IMR-90 (cell line): ENCODE measurements at regions not wholly inside any gene's neighbourhood (a gene's known extent, or its start where the extent isn't known, plus 50 kb on each side); places are given as distances from the start of the nearest gene placed in this dataset.

Source experiments
- ATAC-seq: fragments of 200-7000 bp; cut with Tn5 transposase; 2 replicates; pipeline ENCODE4 v1.9.1; 2020; ENCODE audit warnings: low read depth, mild to moderate bottlenecking, moderate library complexity
- BruUV-seq: library from RNA; stranded (reverse); fragments of 400-500 nt; replicated peaks from 2 replicates; lab custom pipeline; 2021; lab: Mats Ljungman, UMichigan
- CTCF ChIA-PET: fragments of 300-600 bp; formaldehyde crosslinking; extraction: SDS; loops from one replicate; lab custom pipeline; 2021; ENCODE audit warnings: antibody characterized with exemption; lab: Yijun Ruan, JAX
- POLR2A ChIA-PET: fragments of 300-600 bp; sonication (Branson Sonifier 250); formaldehyde crosslinking; loops from one replicate; lab custom pipeline; 2022; ENCODE audit warnings: antibody characterized with exemption; ENCODE audit not compliant: unreplicated experiment; lab: Charles Lee
- DNase-seq: peaks from one replicate; pipeline ENCODE4 v3.0.0; 2013
- H2AFZ ChIP-seq: replicated peaks from 2 replicates; pipeline ENCODE3; 2013; ENCODE audit warnings: low read length, mild to moderate bottlenecking; ENCODE audit not compliant: poor library complexity
- H2AK5ac ChIP-seq: 2 replicates; pipeline ENCODE4 v1.6.1; 2013; ENCODE audit warnings: low read depth, low read length, inconsistent platforms
- H2AK9ac ChIP-seq: replicated peaks from 2 replicates; pipeline ENCODE3; 2013; ENCODE audit warnings: mild to moderate bottlenecking, low read depth, low read length, moderate library complexity; ENCODE audit not compliant: poor library complexity
- H2BK120ac ChIP-seq: 2 replicates; pipeline ENCODE4 v1.6.1; 2013; ENCODE audit warnings: low read depth, low read length, inconsistent platforms
- H2BK15ac ChIP-seq: 3 replicates; pipeline ENCODE4 v1.6.1; 2013; ENCODE audit warnings: low read depth, low read length, inconsistent platforms
- H2BK20ac ChIP-seq: 2 replicates; pipeline ENCODE4 v1.6.1; 2013; ENCODE audit warnings: low read depth, mild to moderate bottlenecking, inconsistent platforms, low read length, moderate library complexity
- H2BK5ac ChIP-seq: 2 replicates; pipeline ENCODE4 v1.6.1; 2013; ENCODE audit warnings: mild to moderate bottlenecking, low read depth, low read length, inconsistent platforms; ENCODE audit not compliant: poor library complexity, severe bottlenecking
- H3K14ac ChIP-seq: replicated peaks from 2 replicates; pipeline ENCODE4 v1.6.1; 2013; ENCODE audit warnings: low read depth, low read length, inconsistent platforms
- H3K18ac ChIP-seq: 2 replicates; pipeline ENCODE4 v1.6.1; 2013; ENCODE audit warnings: low read depth, low read length, control low read depth
- H3K23ac ChIP-seq: 2 replicates; pipeline ENCODE4 v1.6.1; 2013; ENCODE audit warnings: low read depth, low read length, inconsistent platforms
- H3K27ac ChIP-seq: 2 replicates; pipeline ENCODE4 v1.5.1; 2013; ENCODE audit warnings: mild to moderate bottlenecking, control low read depth, low read length; ENCODE audit not compliant: insufficient read depth
- H3K27me3 ChIP-seq: 2 replicates; pipeline ENCODE4 v1.6.1; 2013; ENCODE audit warnings: low read length; ENCODE audit not compliant: control insufficient read depth, insufficient read depth
- H3K36me3 ChIP-seq: 2 replicates; pipeline ENCODE4 v1.6.1; 2013; ENCODE audit warnings: low read length, mixed read lengths; ENCODE audit not compliant: control insufficient read depth, insufficient read depth
- H3K4ac ChIP-seq: 2 replicates; pipeline ENCODE4 v1.6.1; 2013; ENCODE audit warnings: low read depth, low read length, inconsistent platforms
- H3K4me1 ChIP-seq: 2 replicates; pipeline ENCODE4 v1.6.1; 2013; ENCODE audit warnings: low read length, mixed read lengths; ENCODE audit not compliant: control insufficient read depth, insufficient read depth
- H3K4me2 ChIP-seq: 2 replicates; pipeline ENCODE4 v1.6.1; 2013; ENCODE audit warnings: low read depth, mild to moderate bottlenecking, control low read depth, low read length, moderate library complexity
- H3K4me3 ChIP-seq: 2 replicates; pipeline ENCODE4 v1.5.1; 2013; ENCODE audit warnings: low read depth, mild to moderate bottlenecking, control low read depth, low read length, moderate library complexity; ENCODE audit not compliant: insufficient read depth
- H3K56ac ChIP-seq: 2 replicates; pipeline ENCODE4 v1.6.1; 2013; ENCODE audit warnings: low read length, inconsistent platforms; ENCODE audit not compliant: insufficient read depth; ENCODE audit errors: extremely low read depth
- H3K79me1 ChIP-seq, 2 experiments: 2 replicates each; pipeline ENCODE4 v1.6.1; 2013; ENCODE audit warnings: low read length in 2 of 2, inconsistent platforms in 1 of 2, low read depth in 1 of 2
- H3K9ac ChIP-seq: 2 replicates; pipeline ENCODE4 v1.6.1; 2013; ENCODE audit warnings: low read depth, low read length, control low read depth
- H3K9me1 ChIP-seq: 2 replicates; pipeline ENCODE4 v1.6.1; 2013; ENCODE audit warnings: low read length, inconsistent platforms; ENCODE audit not compliant: insufficient read depth
- H3K9me3 ChIP-seq: 2 replicates; pipeline ENCODE4 v1.6.1; 2013; ENCODE audit warnings: low read length; ENCODE audit not compliant: control insufficient read depth, insufficient read depth
- H4K20me1 ChIP-seq: 2 replicates; pipeline ENCODE4 v1.6.1; 2013; ENCODE audit warnings: low read length, inconsistent platforms; ENCODE audit not compliant: insufficient read depth
- H4K5ac ChIP-seq: 2 replicates; pipeline ENCODE4 v1.6.1; 2013; ENCODE audit warnings: mild to moderate bottlenecking, low read depth, low read length, control low read depth
- H4K8ac ChIP-seq, 2 experiments: 2 replicates each; pipeline ENCODE4 v1.6.1; 2013; ENCODE audit warnings: low read depth in 2 of 2, low read length in 2 of 2, control low read depth in 1 of 2, inconsistent platforms in 1 of 2
- H4K91ac ChIP-seq: 2 replicates; pipeline ENCODE4 v1.6.1; 2013; ENCODE audit warnings: low read depth, low read length, inconsistent platforms; ENCODE audit not compliant: insufficient read depth
- CEBPB ChIP-seq: IDR thresholded peaks from 2 replicates; pipeline ENCODE4 v1.6.1; 2012; ENCODE audit warnings: low read depth, low read length, improper control_type of control experiment
- WGBS, 2 experiments: methylation state at CpG; one replicate each; pipeline versions ENCODE4 v1.1.5 to v1.1.7; 2013; ENCODE audit warnings: missing lambda C conversion rate in 2 of 2; ENCODE audit not compliant: insufficient read length in 1 of 2; ENCODE audit errors: extremely low coverage in 2 of 2; 5-methylcytosine and 5-hydroxymethylcytosine counted together
- dilution Hi-C: fragments of 300-500 bp; cut with HindIII; formaldehyde crosslinking; loops from one replicate; pipeline ENCODE4 v1.14.3; 2018; ENCODE audit warnings: low sequenced_read_pairs; ENCODE audit not compliant: unreplicated experiment
- in situ Hi-C: fragments of 300-500 bp; cut with MboI; formaldehyde crosslinking; loops from 3 replicates; pipeline ENCODE4 v1.14.3; 2019; ENCODE audit warnings: low sequenced_read_pairs, inconsistent platforms, mixed read lengths
- intact Hi-C: fragments of 100-400 bp; cut with micrococcal nuclease; formaldehyde crosslinking; loops from 2 replicates; pipeline ENCODE4 v1.10.0; 2022
- TF ChIP-seq, protein P1 (sequence below): fragments of 150-350 bp; IDR thresholded peaks from 2 replicates; pipeline ENCODE4 v1.6.1; 2016; ENCODE audit warnings: low read depth, mild to moderate bottlenecking, low read length, moderate library complexity, borderline replicate concordance

DNA sequence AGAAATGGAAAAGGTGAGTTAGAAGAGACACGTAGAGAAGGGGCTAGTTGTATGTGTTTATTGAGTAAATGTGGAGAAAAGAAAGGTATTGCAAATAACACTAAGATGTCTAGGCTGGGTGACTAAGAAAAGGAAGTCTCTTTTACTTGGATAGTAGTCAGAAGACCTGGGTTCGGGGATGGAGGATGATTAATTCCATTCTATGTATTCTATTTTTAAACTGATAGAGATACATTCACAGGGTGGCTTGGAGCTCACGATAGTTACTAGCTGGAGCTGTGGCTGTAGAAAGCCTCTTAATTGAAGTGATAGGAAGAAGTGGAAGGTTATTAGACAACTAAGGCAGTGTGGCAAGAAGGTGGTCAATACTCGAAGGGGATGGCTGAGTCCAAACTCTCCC, 65.9 kb upstream of the TNIK start:
- POLR2A ChIA-PET: no interaction called here

More for the DNA sequence above, 65.9 kb upstream of the TNIK start:
- Histone ChIP-seq H3K23ac (peak overlapping the region; percentile 78; the same call in 1 of the 2 replicates), H2BK120ac (peak overlapping the region; percentile 94), H3K4ac (peak overlapping the region; percentile 85), H3K9me1 (peaks cover 3% of the 10 kb centered on the region; the same call in 1 of the 2 replicates), H4K91ac (peak overlapping the region; percentile 82), H3K56ac (peak overlapping the region; percentile 68; the same call in 1 of the 2 replicates), H3K14ac (peak overlapping the region; percentile 90), H3K27ac (peak overlapping the region; percentile 84), H3K9ac (no peak overlapping the region), H3K9me3 (no peaks in the 10 kb centered on the region), H3K18ac (peak overlapping the region; percentile 97), H3K4me1 (peaks cover 23% of the 10 kb centered on the region), H3K4me2 (peak overlapping the region; percentile 67; the same call in 1 of the 2 replicates), H3K36me3 (no peaks in the 10 kb centered on the region), H2BK15ac (peak overlapping the region; percentile 82; the same call in 2 of the 3 replicates), H4K8ac (peak overlapping the region; percentile 35 to 78; a peak in 2 of 4 replicates), H2AK9ac (no peak overlapping the region), H2AFZ (no peak overlapping the region), H4K5ac (peak overlapping the region; percentile 92), H2BK20ac (peak overlapping the region; percentile 97), H4K20me1 (no peaks in the 10 kb centered on the region), H3K79me1 (no peaks in the 10 kb centered on the region), H2BK5ac (peak overlapping the region; percentile 88), H3K4me3 (no peak overlapping the region), H3K27me3 (no peaks in the 10 kb centered on the region), H2AK5ac (peak overlapping the region; percentile 97; the same call in 1 of the 2 replicates)
- dilution Hi-C loops (no loop called here), in situ Hi-C loops (no loop called here), intact Hi-C loops (no loop called here)
- 71 to 100% methylated on average over 1 of the region's 4 CpGs for WGBS, 2 experiments
- CTCF ChIA-PET: interaction anchor here (0.6 to 1.3 kb wide), 3 partner anchors 12 to 491 kb away, joined by 3 to 4 read pairs (median 3); no protein-coding TSS in a partner anchor
- DNase-seq (peak; percentile 65), ATAC-seq (no peak)
- BruUV-seq: no TSS peak
- TF ChIP-seq CEBPB: 0 out of 2 replicates have a peak, but pooled peaks have one; percentile 9
- TF ChIP-seq, protein P1, sequence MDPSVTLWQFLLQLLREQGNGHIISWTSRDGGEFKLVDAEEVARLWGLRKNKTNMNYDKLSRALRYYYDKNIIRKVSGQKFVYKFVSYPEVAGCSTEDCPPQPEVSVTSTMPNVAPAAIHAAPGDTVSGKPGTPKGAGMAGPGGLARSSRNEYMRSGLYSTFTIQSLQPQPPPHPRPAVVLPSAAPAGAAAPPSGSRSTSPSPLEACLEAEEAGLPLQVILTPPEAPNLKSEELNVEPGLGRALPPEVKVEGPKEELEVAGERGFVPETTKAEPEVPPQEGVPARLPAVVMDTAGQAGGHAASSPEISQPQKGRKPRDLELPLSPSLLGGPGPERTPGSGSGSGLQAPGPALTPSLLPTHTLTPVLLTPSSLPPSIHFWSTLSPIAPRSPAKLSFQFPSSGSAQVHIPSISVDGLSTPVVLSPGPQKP: no peak
